ENCODE measurements at regions not wholly inside any gene's neighbourhood (a gene's known extent, or its start where the extent isn't known, plus 50 kb on each side); places are given as distances from the start of the nearest gene placed in this dataset.

DNA sequence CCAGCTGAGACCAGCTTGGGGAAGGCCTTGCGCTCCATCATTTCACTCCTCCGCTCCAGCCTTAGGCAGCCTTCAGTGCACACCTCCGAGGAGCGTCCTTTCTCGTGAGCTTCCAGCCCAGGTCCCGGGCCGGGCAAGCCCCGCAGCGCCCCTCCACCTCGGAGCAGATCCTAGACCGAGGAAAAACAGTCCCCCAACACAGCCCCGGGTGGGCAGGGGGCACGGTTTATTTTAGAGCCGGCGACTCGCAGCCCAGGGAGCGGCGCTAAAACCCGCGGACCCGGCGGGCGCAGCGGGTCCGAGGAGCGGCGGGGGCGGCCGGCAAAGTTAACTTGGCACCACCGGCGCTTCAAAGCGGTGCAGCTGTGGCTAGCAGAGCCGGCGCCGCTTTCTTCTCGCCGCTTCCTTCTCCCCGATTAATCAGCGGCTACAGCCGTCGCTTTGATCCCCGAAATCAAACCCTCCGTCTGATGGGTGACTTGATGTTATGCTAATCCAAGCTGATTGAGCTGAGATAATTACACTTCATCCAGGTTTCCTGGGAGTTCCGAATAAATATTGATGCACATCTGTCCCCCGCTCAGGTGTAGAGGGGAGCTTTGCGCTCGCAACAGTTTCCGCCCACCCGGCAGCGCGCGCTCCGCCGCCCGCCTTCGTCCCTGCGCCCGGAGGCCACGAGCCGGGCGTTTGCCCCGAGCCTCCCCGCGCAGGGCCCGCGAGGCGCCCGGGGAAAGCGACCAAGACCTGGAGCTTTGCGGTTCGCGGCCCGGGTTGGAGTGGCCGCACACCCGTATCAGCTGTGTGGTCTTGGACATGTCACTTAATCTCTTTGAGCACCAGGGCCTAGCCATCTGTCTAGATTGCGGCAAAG, 192.7 kb downstream of the BUD13 start:
- Mint-ChIP-seq H3K36me3 (ENCODE audit: unreplicated experiment) (no peaks in the 10 kb centered on the region), H3K27me3 (ENCODE audit: unreplicated experiment) (peaks cover 16% of the 10 kb centered on the region), H3K27ac (ENCODE audit: unreplicated experiment) (peak overlapping the region; percentile 12), H3K4me3 (ENCODE audit: unreplicated experiment) (peak overlapping the region; percentile 79), H3K9me3 (ENCODE audit: unreplicated experiment) (peaks cover 7% of the 10 kb centered on the region), H3K4me1 (ENCODE audit: low read depth, unreplicated experiment) (peaks cover 8% of the 10 kb centered on the region)
- peak; percentile 35 for DNase-seq
- TF ChIP-seq, protein P1, sequence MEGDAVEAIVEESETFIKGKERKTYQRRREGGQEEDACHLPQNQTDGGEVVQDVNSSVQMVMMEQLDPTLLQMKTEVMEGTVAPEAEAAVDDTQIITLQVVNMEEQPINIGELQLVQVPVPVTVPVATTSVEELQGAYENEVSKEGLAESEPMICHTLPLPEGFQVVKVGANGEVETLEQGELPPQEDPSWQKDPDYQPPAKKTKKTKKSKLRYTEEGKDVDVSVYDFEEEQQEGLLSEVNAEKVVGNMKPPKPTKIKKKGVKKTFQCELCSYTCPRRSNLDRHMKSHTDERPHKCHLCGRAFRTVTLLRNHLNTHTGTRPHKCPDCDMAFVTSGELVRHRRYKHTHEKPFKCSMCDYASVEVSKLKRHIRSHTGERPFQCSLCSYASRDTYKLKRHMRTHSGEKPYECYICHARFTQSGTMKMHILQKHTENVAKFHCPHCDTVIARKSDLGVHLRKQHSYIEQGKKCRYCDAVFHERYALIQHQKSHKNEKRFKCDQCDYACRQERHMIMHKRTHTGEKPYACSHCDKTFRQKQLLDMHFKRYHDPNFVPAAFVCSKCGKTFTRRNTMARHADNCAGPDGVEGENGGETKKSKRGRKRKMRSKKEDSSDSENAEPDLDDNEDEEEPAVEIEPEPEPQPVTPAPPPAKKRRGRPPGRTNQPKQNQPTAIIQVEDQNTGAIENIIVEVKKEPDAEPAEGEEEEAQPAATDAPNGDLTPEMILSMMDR (IDR thresholded peaks at IDR 0.05; ENCODE audit: partially characterized antibody, unreplicated experiment) = no peak

DNA sequence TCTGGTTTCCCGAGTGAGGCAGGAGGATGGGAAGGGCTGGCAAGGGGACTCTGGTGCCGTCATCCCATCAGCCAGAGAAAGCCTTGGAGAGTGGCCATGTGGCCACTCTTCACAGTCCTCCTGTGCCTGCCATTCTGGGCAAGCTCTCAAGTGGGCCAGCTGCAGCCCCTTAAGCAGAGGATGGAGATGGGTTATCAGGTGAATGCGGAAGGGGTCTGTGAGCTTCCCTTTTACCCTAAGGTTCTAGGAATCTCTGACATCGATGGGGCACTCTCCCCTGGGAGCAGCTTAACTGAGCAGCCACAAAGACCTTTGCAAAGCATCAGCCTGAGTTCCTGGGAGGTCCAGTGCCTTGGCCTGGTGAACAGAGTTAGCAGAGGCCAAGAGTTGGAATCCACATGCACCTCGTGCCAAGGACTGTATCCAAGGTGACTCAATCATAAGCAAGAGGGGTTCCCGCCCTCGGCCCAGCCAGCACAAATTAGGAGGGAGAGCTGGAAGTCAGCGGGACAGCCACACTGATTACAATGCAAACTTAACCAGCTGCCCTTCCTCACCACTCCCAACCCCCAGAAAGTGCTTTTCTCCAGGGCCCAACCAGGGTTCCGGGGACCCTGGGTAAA, 193.6 kb downstream of the BUD13 start:
- Mint-ChIP-seq H3K27ac (ENCODE audit: unreplicated experiment) (peak overlapping the region; percentile 52), H3K9me3 (ENCODE audit: unreplicated experiment) (peaks cover 7% of the 10 kb centered on the region), H3K27me3 (ENCODE audit: unreplicated experiment) (peaks cover 15% of the 10 kb centered on the region), H3K4me3 (ENCODE audit: unreplicated experiment) (peak overlapping the region; percentile 77), H3K4me1 (ENCODE audit: low read depth, unreplicated experiment) (peaks cover 8% of the 10 kb centered on the region), H3K36me3 (ENCODE audit: unreplicated experiment) (no peaks in the 10 kb centered on the region)
- DNase-seq = peak; percentile 49
- TF ChIP-seq, protein P1 (IDR thresholded peaks at IDR 0.05; ENCODE audit: partially characterized antibody, unreplicated experiment) = no peak

DNA sequence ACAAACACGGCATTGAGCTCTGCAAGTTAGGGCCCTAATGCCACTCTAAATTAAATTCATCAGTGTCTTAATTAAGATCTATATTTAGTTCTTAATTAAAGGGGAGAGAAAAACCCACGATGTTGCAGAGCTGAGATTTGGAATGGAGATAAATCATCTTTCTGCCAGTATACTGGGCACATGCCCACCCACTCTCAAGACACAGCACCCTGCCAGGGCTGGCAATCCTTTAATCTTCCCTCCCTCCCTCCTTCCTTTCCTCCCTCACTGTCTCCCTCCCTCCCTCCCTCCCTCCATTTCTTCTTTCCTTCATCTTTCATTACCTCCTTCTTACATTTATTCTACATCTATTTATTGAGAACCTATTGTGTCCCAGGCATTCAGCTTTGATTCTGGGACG, 194.8 kb downstream of the BUD13 start:
- TF ChIP-seq, protein P1 (IDR thresholded peaks at IDR 0.05; ENCODE audit: partially characterized antibody, unreplicated experiment) = no peak
- H3K4me3 Mint-ChIP-seq (ENCODE audit: unreplicated experiment) = no peak overlapping the region
- DNase-seq = no peak
- peaks cover 14% of the 10 kb centered on the region for H3K27me3 Mint-ChIP-seq (ENCODE audit: unreplicated experiment)
- peaks cover 7% of the 10 kb centered on the region for H3K9me3 Mint-ChIP-seq (ENCODE audit: unreplicated experiment)
- peaks cover 8% of the 10 kb centered on the region for H3K4me1 Mint-ChIP-seq (ENCODE audit: low read depth, unreplicated experiment)
- H3K27ac Mint-ChIP-seq (ENCODE audit: unreplicated experiment) = no peak overlapping the region
- H3K36me3 Mint-ChIP-seq (ENCODE audit: unreplicated experiment) = no peaks in the 10 kb centered on the region

DNA sequence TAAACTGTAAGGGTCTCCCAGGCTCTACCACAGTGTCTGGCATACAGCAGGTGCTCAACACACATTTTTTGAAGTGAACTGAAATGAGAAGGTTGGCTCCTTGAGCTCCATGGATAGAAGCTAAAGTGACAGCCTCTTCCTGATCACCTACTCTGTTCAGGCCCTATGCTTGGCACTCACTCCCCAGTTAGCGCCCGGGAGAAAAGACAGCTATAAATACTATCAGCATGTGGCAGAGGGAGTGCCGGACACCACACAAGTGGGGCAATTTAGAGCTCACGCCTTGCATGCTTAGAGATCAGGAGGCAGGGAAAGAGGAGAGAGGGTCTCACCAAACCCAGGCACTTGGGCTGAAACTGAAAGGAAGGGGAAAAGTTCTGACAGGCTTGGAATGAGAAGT, 195.5 kb downstream of the BUD13 start:
- H3K9me3 Mint-ChIP-seq (ENCODE audit: unreplicated experiment) = peaks cover 6% of the 10 kb centered on the region
- TF ChIP-seq, protein P1 (IDR thresholded peaks at IDR 0.05; ENCODE audit: partially characterized antibody, unreplicated experiment) = no peak
- peaks cover 14% of the 10 kb centered on the region for H3K27me3 Mint-ChIP-seq (ENCODE audit: unreplicated experiment)
- no peak for DNase-seq
- H3K4me1 Mint-ChIP-seq (ENCODE audit: low read depth, unreplicated experiment) = peaks cover 5% of the 10 kb centered on the region
- H3K36me3 Mint-ChIP-seq (ENCODE audit: unreplicated experiment) = no peaks in the 10 kb centered on the region
- no peak overlapping the region for H3K4me3 Mint-ChIP-seq (ENCODE audit: unreplicated experiment)
- H3K27ac Mint-ChIP-seq (ENCODE audit: unreplicated experiment) = no peak overlapping the region

DNA sequence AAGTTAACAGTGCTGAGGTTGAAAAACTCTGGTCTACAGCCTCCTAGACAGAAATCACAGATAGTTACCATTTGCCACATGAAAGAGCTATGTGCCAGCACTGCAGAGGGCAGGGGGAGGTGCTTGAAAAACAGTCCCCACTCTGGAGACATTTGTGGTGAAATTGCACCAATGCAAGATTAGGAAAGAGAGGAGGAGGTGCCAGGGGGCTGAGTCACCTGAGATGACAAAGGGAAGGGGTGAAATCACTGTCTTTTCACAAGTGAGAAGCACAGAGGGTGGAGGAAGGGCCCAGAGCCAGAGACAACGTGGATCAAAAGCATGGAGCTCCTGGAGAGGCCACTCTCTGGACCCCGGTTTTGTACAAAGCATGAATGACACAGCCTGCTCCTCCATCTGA, 196.3 kb downstream of the BUD13 start:
- H3K36me3 Mint-ChIP-seq (ENCODE audit: unreplicated experiment) = no peaks in the 10 kb centered on the region
- no peak overlapping the region for H3K27ac Mint-ChIP-seq (ENCODE audit: unreplicated experiment)
- TF ChIP-seq, protein P1 (IDR thresholded peaks at IDR 0.05; ENCODE audit: partially characterized antibody, unreplicated experiment) = no peak
- no peak overlapping the region for H3K4me3 Mint-ChIP-seq (ENCODE audit: unreplicated experiment)
- H3K4me1 Mint-ChIP-seq (ENCODE audit: low read depth, unreplicated experiment) = peaks cover 5% of the 10 kb centered on the region
- H3K9me3 Mint-ChIP-seq (ENCODE audit: unreplicated experiment) = peaks cover 2% of the 10 kb centered on the region
- peaks cover 10% of the 10 kb centered on the region for H3K27me3 Mint-ChIP-seq (ENCODE audit: unreplicated experiment)
- DNase-seq = no peak
